Chondrocyte (in vitro differentiated cells): ENCODE measurements at regions not wholly inside any gene's neighbourhood (a gene's known extent, or its start where the extent isn't known, plus 50 kb on each side); places are given as distances from the start of the nearest gene placed in this dataset.
A peak's percentile ranks its signal among the peaks of the same experiment; 100 is the strongest.
"Not testable (repeated sequence)": the region's sequence is repeated elsewhere in the genome, so short reads cannot be mapped to it uniquely, and the experiment has no call there.

Experiments
- DNase-seq: peaks from one replicate; pipeline ENCODE4 v3.0.0; 2021; ENCODE audit warnings: mixed read lengths, low spot score
- H3K27ac Mint-ChIP-seq: one replicate; pipeline ENCODE4 v1.8.0; 2021; ENCODE audit warnings: mild to moderate bottlenecking, moderate library complexity, mixed read lengths; ENCODE audit not compliant: unreplicated experiment
- H3K27me3 Mint-ChIP-seq: 2 replicates; pipeline ENCODE4 v1.8.0; 2021; ENCODE audit warnings: low read depth, mixed read lengths
- H3K36me3 Mint-ChIP-seq: 2 replicates; pipeline ENCODE4 v1.8.0; 2021; ENCODE audit warnings: low read depth, mixed read lengths
- H3K4me1 Mint-ChIP-seq: 2 replicates; pipeline ENCODE4 v1.8.0; 2021; ENCODE audit warnings: low read depth, mild to moderate bottlenecking, mixed read lengths
- H3K4me3 Mint-ChIP-seq: one replicate; pipeline ENCODE4 v1.8.0; 2021; ENCODE audit warnings: mild to moderate bottlenecking, moderate library complexity, mixed read lengths; ENCODE audit not compliant: unreplicated experiment
- H3K9me3 Mint-ChIP-seq: 2 replicates; pipeline ENCODE4 v1.8.0; 2021; ENCODE audit warnings: low read depth, mixed read lengths
- CTCF ChIP-seq: fragments of 200-600 bp; sonication (generic); IDR thresholded peaks from 2 replicates; pipeline ENCODE4 v1.5.0; 2021; ENCODE audit warnings: antibody characterized with exemption, mild to moderate bottlenecking, moderate library complexity

GRCh38 chr4:49516796-49517195 is 530.7 kb downstream of the CWH43 start:
- Mint-ChIP-seq H3K9me3 (peaks cover 43% of the 10 kb centered on the region), H3K4me3 (no peak overlapping the region), H3K27ac (no peak overlapping the region), H3K27me3 (no peaks in the 10 kb centered on the region), H3K4me1 (no peaks in the 10 kb centered on the region), H3K36me3 (peaks cover 9% of the 10 kb centered on the region)
- peak; percentile 92 for DNase-seq
- TF ChIP-seq CTCF: no peak

DNA sequence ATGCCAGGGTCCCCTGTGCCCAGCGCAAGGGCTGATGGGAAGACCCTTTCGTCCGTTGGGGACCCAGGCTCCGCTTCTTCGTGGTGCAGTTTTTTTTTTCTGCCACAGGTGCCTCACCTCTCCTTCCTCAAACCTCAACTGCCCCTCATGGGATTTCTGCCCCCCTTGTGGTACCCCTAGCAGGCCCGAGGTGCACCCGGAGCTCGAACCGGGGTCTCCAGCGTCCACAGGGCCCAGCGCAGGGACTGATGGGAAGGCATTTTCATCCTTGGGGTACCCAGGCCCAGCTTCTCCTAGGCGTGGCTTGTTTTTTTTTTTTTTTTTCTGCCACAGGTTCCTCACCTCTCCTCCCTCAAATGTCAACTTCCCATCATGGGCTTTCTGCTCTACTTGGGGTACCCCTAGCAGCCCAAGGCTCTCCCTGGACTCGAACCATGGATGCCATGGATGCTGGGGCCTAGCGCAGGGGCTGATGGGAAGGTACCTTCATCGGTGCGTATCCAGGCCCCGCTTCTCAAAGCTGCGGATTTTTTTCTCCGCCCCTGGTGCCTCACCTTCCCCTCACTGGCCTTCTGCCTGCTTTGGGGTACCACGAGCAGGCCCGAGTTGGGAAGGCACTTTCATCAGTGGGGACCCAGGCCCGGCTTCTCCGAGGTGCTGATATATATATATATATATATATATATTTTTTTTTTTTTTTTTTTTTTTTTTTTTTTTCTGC is 531.6 kb downstream of the CWH43 start:
- H3K27me3 Mint-ChIP-seq: not testable (repeated sequence)

GRCh38 chr4:49519150-49520035 is 533.3 kb downstream of the CWH43 start:
- peaks cover 21% of the 10 kb centered on the region for H3K9me3 Mint-ChIP-seq
- not testable (repeated sequence) for H3K27me3 Mint-ChIP-seq, H3K27ac Mint-ChIP-seq, H3K4me1 Mint-ChIP-seq, H3K36me3 Mint-ChIP-seq, H3K4me3 Mint-ChIP-seq
- DNase-seq: peak; percentile 84

More for the DNA sequence above, 531.6 kb downstream of the CWH43 start:
- DNase-seq: peak; percentile 72
- peaks cover 34% of the 10 kb centered on the region for H3K9me3 Mint-ChIP-seq
- not testable (repeated sequence) for H3K4me3 Mint-ChIP-seq, H3K36me3 Mint-ChIP-seq, H3K27ac Mint-ChIP-seq, H3K4me1 Mint-ChIP-seq

DNA sequence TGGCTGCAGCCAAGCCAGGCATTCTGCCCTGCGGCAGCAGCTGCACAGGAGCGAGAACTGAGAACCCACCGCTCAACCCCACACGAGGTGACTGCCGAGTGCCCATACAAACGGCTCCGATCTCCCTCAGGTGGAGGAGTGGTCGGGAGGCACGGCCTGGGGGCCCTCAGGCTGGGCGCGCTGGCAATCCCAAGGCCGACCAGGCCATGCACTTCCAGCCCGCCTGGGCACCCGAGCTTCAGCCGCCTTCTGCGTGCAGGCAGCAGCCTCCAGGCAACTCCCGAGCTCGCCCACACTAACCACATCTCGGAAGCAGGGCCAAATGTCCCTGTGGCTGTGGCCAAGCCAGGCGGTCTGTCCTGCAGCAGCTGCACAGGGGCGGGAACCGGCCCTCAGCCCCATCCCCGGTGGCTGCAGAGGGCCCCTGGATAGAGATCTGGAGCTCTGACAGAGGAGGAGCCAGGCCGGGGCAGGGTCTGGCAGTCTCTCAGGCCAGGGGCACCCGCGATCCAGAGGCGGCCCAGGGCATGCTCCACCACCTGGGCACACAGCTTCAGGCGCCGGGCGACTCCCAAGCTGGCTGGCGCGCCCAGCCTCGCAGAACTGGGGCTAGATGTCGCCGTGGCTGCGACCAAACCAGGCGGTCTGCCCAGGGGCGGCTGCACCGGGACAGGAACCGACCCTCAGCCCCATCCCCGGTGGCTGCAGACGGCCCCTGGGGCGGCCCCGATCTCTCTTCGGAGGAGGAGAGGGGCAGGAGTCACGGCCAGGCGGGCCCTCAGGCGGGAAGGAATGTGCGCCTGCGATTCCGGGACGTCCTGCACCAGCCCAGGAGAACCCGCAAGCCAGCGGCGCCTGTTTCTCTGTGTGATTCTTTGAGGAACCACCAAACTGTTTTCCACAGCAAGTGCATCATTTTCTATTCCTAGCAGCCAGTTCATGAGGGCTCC is 538.0 kb downstream of the CWH43 start:
- H3K27me3 Mint-ChIP-seq, H3K4me3 Mint-ChIP-seq, H3K9me3 Mint-ChIP-seq, H3K27ac Mint-ChIP-seq, H3K4me1 Mint-ChIP-seq, H3K36me3 Mint-ChIP-seq: not testable (repeated sequence)
- DNase-seq: peak; percentile 93

GRCh38 chr4:49558916-49559676 is 573.0 kb downstream of the CWH43 start:
- not testable (repeated sequence) for H3K4me3 Mint-ChIP-seq, H3K4me1 Mint-ChIP-seq, H3K27me3 Mint-ChIP-seq, H3K36me3 Mint-ChIP-seq, H3K27ac Mint-ChIP-seq, DNase-seq
- H3K9me3 Mint-ChIP-seq: peaks cover 29% of the 10 kb centered on the region

DNA sequence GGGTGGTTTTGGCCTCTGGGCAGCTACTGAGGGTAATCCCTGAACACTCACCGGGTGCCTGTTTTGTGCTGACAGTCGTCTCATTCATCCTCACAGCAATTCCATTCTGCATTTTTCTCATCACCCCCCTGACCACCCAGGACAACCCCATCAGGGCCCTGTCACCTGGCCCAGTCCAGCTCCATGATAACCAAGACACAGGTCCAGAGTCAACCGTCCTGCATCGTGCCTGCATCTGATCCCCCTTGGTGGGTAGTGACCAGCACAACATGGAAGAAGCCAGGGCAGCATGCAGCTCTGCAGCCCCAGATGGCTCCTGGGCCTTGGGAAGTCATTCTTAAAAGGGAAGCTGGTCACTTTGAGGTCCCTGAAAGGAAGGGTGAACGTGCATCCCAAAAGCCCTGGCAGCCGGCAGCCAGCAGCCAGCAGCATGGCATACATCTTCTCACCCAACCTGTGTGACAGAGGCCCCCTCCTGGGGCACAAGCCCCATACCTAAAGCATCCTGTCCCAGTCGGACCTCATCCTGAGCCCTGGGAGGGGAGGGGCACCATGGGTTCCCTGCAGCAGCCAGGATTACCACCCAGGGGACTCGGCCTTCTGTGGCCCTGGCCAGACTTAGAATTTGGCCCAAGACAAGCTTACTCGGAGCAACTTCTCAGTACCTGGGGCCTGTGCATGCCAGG is 574.2 kb downstream of the CWH43 start:
- H3K27me3 Mint-ChIP-seq, H3K4me1 Mint-ChIP-seq, H3K4me3 Mint-ChIP-seq, H3K27ac Mint-ChIP-seq, H3K36me3 Mint-ChIP-seq, DNase-seq: not testable (repeated sequence)
- peaks cover 22% of the 10 kb centered on the region for H3K9me3 Mint-ChIP-seq

DNA sequence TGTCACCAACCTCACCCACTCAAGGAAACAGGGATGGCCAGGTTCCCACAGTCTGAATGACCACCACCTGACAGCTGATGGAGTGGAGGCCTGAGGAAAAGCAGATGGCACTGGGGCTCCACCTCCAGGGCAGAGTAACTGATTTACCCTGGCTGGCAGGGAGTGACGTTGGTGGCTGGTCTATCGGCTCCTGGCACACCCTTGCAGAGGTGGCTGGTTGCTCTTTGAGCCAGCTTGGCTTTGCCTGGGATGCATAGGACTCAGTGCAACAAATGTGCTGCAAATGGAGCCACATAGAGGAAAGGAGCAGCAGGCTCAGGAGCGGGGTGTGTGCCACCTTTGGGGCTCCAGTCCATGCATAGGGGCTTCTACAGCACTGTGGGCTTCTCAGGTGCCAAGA is 574.8 kb downstream of the CWH43 start:
- H3K4me1 Mint-ChIP-seq, H3K27ac Mint-ChIP-seq, H3K4me3 Mint-ChIP-seq, H3K27me3 Mint-ChIP-seq, DNase-seq, H3K36me3 Mint-ChIP-seq: not testable (repeated sequence)
- H3K9me3 Mint-ChIP-seq: peaks cover 22% of the 10 kb centered on the region

DNA sequence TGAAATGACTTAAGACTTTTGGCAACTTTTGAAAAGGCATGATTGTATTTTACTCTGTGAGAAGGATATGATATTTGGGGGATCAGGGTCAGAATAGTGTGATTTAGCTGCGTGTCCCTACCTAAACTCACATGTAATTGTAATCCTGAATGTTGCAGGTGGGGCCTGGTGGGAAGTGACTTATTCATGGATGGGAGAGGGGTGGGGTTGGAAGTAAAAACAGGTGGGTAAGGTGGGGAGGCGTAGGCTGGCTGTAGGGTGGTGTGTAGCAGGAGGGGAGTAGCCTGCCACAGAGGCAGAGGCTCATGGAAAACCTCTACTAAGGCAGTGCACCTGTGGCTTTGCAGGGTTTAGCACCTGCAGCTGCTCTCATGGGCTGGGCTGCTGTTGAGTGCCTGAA is 584.2 kb downstream of the CWH43 start:
- H3K4me3 Mint-ChIP-seq, H3K4me1 Mint-ChIP-seq, H3K27me3 Mint-ChIP-seq, H3K36me3 Mint-ChIP-seq, DNase-seq, H3K27ac Mint-ChIP-seq: not testable (repeated sequence)
- peaks cover 51% of the 10 kb centered on the region for H3K9me3 Mint-ChIP-seq

- not testable (repeated sequence) for DNase-seq, H3K27me3 Mint-ChIP-seq, H3K4me1 Mint-ChIP-seq, H3K36me3 Mint-ChIP-seq, H3K4me3 Mint-ChIP-seq, H3K27ac Mint-ChIP-seq
- peaks cover 58% of the 10 kb centered on the region for H3K9me3 Mint-ChIP-seq
These were observed 587.7 kb downstream of the CWH43 start for GRCh38 chr4:49573666-49574215.

DNA sequence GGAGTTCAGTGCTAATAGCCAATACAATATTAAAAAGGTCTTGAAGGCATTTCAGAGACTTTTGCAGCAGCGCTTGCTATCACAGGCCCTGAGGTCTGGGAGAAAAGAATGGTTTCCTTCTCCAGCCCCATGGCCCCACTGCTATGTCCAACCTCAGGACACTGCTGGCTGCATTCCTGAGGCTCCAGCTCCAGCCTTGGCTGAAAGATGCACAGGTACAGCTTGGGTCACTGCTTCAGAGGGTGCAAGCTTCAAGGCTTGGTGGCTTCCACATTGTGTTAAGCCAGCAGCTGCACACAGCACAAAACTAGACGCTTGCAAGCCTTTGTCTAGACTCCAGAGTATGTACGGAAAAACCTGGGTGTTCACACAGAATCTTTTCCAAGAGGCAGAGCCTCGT is 589.2 kb downstream of the CWH43 start:
- not testable (repeated sequence) for H3K36me3 Mint-ChIP-seq, H3K27ac Mint-ChIP-seq, H3K4me3 Mint-ChIP-seq, H3K27me3 Mint-ChIP-seq, H3K4me1 Mint-ChIP-seq, DNase-seq
- peaks cover 58% of the 10 kb centered on the region for H3K9me3 Mint-ChIP-seq
